NCI-H1694 treated with DMSO at 0.1 percent for 48 hours (cell line): ENCODE measurements at regions not wholly inside any gene's neighbourhood (a gene's known extent, or its start where the extent isn't known, plus 50 kb on each side); places are given as distances from the start of the nearest gene placed in this dataset.
"Not testable (repeated sequence)": the region's sequence is repeated elsewhere in the genome, so short reads cannot be mapped to it uniquely, and the experiment has no call there.

Experiments used
- DNase-seq: peaks from one replicate; lab custom pipeline; 2025; lab: John Stamatoyannopoulos, UW

GRCh38 chr4:148649652-148650331 is 207.6 kb upstream of the NR3C2 start:
- no peak for DNase-seq

- no peak for DNase-seq
Measured at GRCh38 chr4:148643851-148644250, 201.6 kb upstream of the NR3C2 start.

- no peak for DNase-seq
Measured at GRCh38 chr4:148642907-148643306, 200.7 kb upstream of the NR3C2 start.

- DNase-seq = not testable (repeated sequence)
Measured at GRCh38 chr4:148638079-148638478, 195.9 kb upstream of the NR3C2 start.

GRCh38 chr4:148637453-148637852 is 195.2 kb upstream of the NR3C2 start:
- DNase-seq = not testable (repeated sequence)

- DNase-seq = no peak
Measured at GRCh38 chr4:148634476-148634875, 192.3 kb upstream of the NR3C2 start.

- no peak for DNase-seq
Measured at GRCh38 chr4:148633720-148634119, 191.5 kb upstream of the NR3C2 start.

- no peak for DNase-seq
Measured at GRCh38 chr4:148632476-148632875, 190.3 kb upstream of the NR3C2 start.

GRCh38 chr4:148630051-148630450 is 187.8 kb upstream of the NR3C2 start:
- DNase-seq = no peak

- no peak for DNase-seq
Measured at GRCh38 chr4:148618856-148619255, 176.6 kb upstream of the NR3C2 start.

GRCh38 chr4:148608968-148609367 is 166.8 kb upstream of the NR3C2 start:
- DNase-seq = no peak

- not testable (repeated sequence) for DNase-seq
Measured at GRCh38 chr4:148598418-148599207, 156.4 kb upstream of the NR3C2 start.

GRCh38 chr4:148589182-148589581 is 147.0 kb upstream of the NR3C2 start:
- no peak for DNase-seq

GRCh38 chr4:148575577-148575976 is 133.4 kb upstream of the NR3C2 start:
- DNase-seq = no peak

GRCh38 chr4:148574911-148575310 is 132.7 kb upstream of the NR3C2 start:
- no peak for DNase-seq

GRCh38 chr4:148574502-148574901 is 132.3 kb upstream of the NR3C2 start:
- no peak for DNase-seq

GRCh38 chr4:148574066-148574465 is 131.9 kb upstream of the NR3C2 start:
- DNase-seq = no peak

GRCh38 chr4:148573296-148573695 is 131.1 kb upstream of the NR3C2 start:
- no peak for DNase-seq

- DNase-seq = no peak
Measured at GRCh38 chr4:148565801-148566200, 123.6 kb upstream of the NR3C2 start.

- no peak for DNase-seq
Measured at GRCh38 chr4:148563684-148564083, 121.5 kb upstream of the NR3C2 start.

- no peak for DNase-seq
Measured at GRCh38 chr4:148561467-148561866, 119.3 kb upstream of the NR3C2 start.

GRCh38 chr4:148557793-148558192 is 115.6 kb upstream of the NR3C2 start:
- DNase-seq = no peak

GRCh38 chr4:148550788-148551187 is 108.6 kb upstream of the NR3C2 start:
- no peak for DNase-seq
